Liver (tissue), 8 donors: ENCODE measurements at regions not wholly inside any gene's neighbourhood (a gene's known extent, or its start where the extent isn't known, plus 50 kb on each side); places are given as distances from the start of the nearest gene placed in this dataset.

Experiments
- DNase-seq: peaks from one replicate; pipeline ENCODE4 v3.0.0-alpha.2; 2017; ENCODE audit warnings: low spot score
- H3K27ac ChIP-seq, 2 donors: one replicate each; pipeline ENCODE4 v1.7.0; 2013; ENCODE audit warnings: inconsistent platforms in 2 of 2, low read length in 2 of 2, control low read depth in 1 of 2, low read depth in 1 of 2, mild to moderate bottlenecking in 1 of 2
- H3K27me3 ChIP-seq, 4 donors: one replicate each; pipeline versions ENCODE4 v1.6.1 to v1.7.0; 2013; ENCODE audit warnings: low read length in 3 of 4, inconsistent platforms in 1 of 4, mild to moderate bottlenecking in 1 of 4, moderate library complexity in 1 of 4; ENCODE audit not compliant: control insufficient read depth in 4 of 4, insufficient read depth in 4 of 4
- H3K36me3 ChIP-seq, 4 donors: one replicate each; pipeline versions ENCODE4 v1.6.1 to v1.7.0; 2013; ENCODE audit warnings: low read length in 3 of 4, mild to moderate bottlenecking in 3 of 4, low read depth in 1 of 4, moderate library complexity in 1 of 4; ENCODE audit not compliant: control insufficient read depth in 4 of 4, insufficient read depth in 3 of 4
- H3K4me1 ChIP-seq, 4 donors: one replicate each; pipeline versions ENCODE4 v1.6.1 to v1.7.0; 2013; ENCODE audit warnings: low read length in 3 of 4, mild to moderate bottlenecking in 3 of 4, moderate library complexity in 1 of 4; ENCODE audit not compliant: control insufficient read depth in 4 of 4, insufficient read depth in 4 of 4
- H3K4me3 ChIP-seq, 3 donors: one replicate each; pipeline versions ENCODE4 v1.6.1 to v1.7.0; 2013; ENCODE audit warnings: low read length in 3 of 3, control low read depth in 1 of 3, low read depth in 1 of 3, mild to moderate bottlenecking in 1 of 3
- H3K9ac ChIP-seq, 2 donors: one replicate each; pipeline ENCODE4 v1.7.0; 2013; ENCODE audit warnings: low read length in 2 of 2, mild to moderate bottlenecking in 2 of 2, moderate library complexity in 2 of 2, control low read depth in 1 of 2, low read depth in 1 of 2
- H3K9me3 ChIP-seq, 4 donors: one replicate each; pipeline versions ENCODE4 v1.6.1 to v1.7.0; 2013; ENCODE audit warnings: low read length in 3 of 4; ENCODE audit not compliant: control insufficient read depth in 4 of 4
- ATF3 ChIP-seq: IDR thresholded peaks from 2 replicates; pipeline ENCODE4 v1.6.1; 2016; ENCODE audit warnings: antibody characterized with exemption
- CTCF ChIP-seq: fragments of 150-350 bp; IDR thresholded peaks from 2 replicates; pipeline ENCODE4 v1.5.1; 2017; ENCODE audit warnings: improper control_type of control experiment, low read depth, low read length; ENCODE audit not compliant: missing input control
- EGR1 ChIP-seq, 2 donors: IDR thresholded peaks; 2 replicates each; pipeline ENCODE4 v1.6.1; 2016 to 2018; ENCODE audit warnings: antibody characterized with exemption in 2 of 2, low read depth in 2 of 2
- FOXA2 ChIP-seq: IDR thresholded peaks from 2 replicates; pipeline ENCODE4 v1.6.1; 2016; ENCODE audit warnings: antibody characterized with exemption
- GABPA ChIP-seq, 2 donors: IDR thresholded peaks in 1 of 2; conservative IDR thresholded peaks in 1 of 2; 2 replicates each; pipeline ENCODE4 v1.6.1; 2016; ENCODE audit warnings: antibody characterized with exemption in 2 of 2, mild to moderate bottlenecking in 1 of 2, moderate library complexity in 1 of 2
- HNF4A ChIP-seq, 2 donors: conservative IDR thresholded peaks; 2 replicates each; pipeline ENCODE4 v1.6.1; 2016; ENCODE audit warnings: antibody characterized with exemption in 2 of 2, mild to moderate bottlenecking in 2 of 2
- JUND ChIP-seq, 2 donors: IDR thresholded peaks; 2 replicates each; pipeline ENCODE4 v1.6.1; 2016; ENCODE audit warnings: antibody characterized with exemption in 2 of 2
- MAX ChIP-seq: IDR thresholded peaks from 2 replicates; pipeline ENCODE4 v1.6.1; 2016; ENCODE audit warnings: antibody characterized with exemption
- NR2F2 ChIP-seq: IDR thresholded peaks from 2 replicates; pipeline ENCODE4 v1.6.1; 2016; ENCODE audit warnings: antibody characterized with exemption
- RAD21 ChIP-seq, 2 donors: IDR thresholded peaks; 2 replicates each; pipeline ENCODE4 v1.6.1; 2016; ENCODE audit warnings: antibody characterized with exemption in 2 of 2, mild to moderate bottlenecking in 2 of 2
- REST ChIP-seq: IDR thresholded peaks from 2 replicates; pipeline ENCODE4 v1.6.1; 2016; ENCODE audit warnings: antibody characterized with exemption, mild to moderate bottlenecking
- RXRA ChIP-seq, 2 donors: IDR thresholded peaks; 2 replicates each; pipeline ENCODE4 v1.6.1; 2017 to 2018; ENCODE audit warnings: antibody characterized with exemption in 2 of 2, mild to moderate bottlenecking in 1 of 2
- SP1 ChIP-seq: IDR thresholded peaks from 2 replicates; pipeline ENCODE4 v1.6.1; 2018; ENCODE audit warnings: antibody characterized with exemption, mild to moderate bottlenecking
- TAF1 ChIP-seq: conservative IDR thresholded peaks from 2 replicates; pipeline ENCODE4 v1.6.1; 2016; ENCODE audit warnings: antibody characterized with exemption, mild to moderate bottlenecking
- YY1 ChIP-seq: IDR thresholded peaks from 2 replicates; pipeline ENCODE4 v1.6.1; 2016; ENCODE audit warnings: antibody characterized with exemption, mild to moderate bottlenecking
- ZBTB33 ChIP-seq: IDR thresholded peaks from 2 replicates; pipeline ENCODE4 v1.6.1; 2016; ENCODE audit warnings: antibody characterized with exemption
- WGBS: extraction: QIAGEN DNeasy Blood & Tissue Kit; methylation state at CpG from one replicate; pipeline ENCODE4 v1.1.7; 2013; 5-methylcytosine and 5-hydroxymethylcytosine counted together
- donor health status: healthy.
- donor health status: healthy.
- donor health status: healthy.
- donor health status: healthy.
- donor health status: healthy.

GRCh38 chr4:189513421-189513820 is 427.3 kb upstream of the FRG1 start:
- Histone ChIP-seq H3K4me3 (no peak overlapping the region), H3K27me3 (no peaks in the 10 kb centered on the region), H3K9me3 (no peaks in the 10 kb centered on the region), H3K27ac (no peak overlapping the region), H3K9ac (no peak overlapping the region), H3K36me3 (no peaks in the 10 kb centered on the region), H3K4me1 (no peaks in the 10 kb centered on the region)
- DNase-seq: no peak
- 74% methylated on average over 7 of the region's 7 CpGs for WGBS
- TF ChIP-seq CTCF: no peak
- TF ChIP-seq MAX: no peak
- TF ChIP-seq GABPA (IDR thresholded peaks at IDR 0.05 in 1 of 2, conservative IDR thresholded peaks at IDR 0.05 in 1 of 2): no peak
- TF ChIP-seq YY1: no peak
- no peak for TF ChIP-seq TAF1
- TF ChIP-seq RXRA (IDR thresholded peaks at IDR 0.05): no peak
- TF ChIP-seq HNF4A (conservative IDR thresholded peaks at IDR 0.05): no peak
- no peak for TF ChIP-seq ATF3
- TF ChIP-seq REST: no peak
- no peak for TF ChIP-seq RAD21 (IDR thresholded peaks at IDR 0.05)
- no peak for TF ChIP-seq EGR1 (IDR thresholded peaks at IDR 0.05; ENCODE audit: low read depth in 2 of 2)
- TF ChIP-seq JUND (IDR thresholded peaks at IDR 0.05): no peak

- no peaks in the 10 kb centered on the region for H3K4me1 ChIP-seq
- H3K36me3 ChIP-seq: no peaks in the 10 kb centered on the region
- 89% methylated on average over 9 of the region's 9 CpGs for WGBS
- H3K9me3 ChIP-seq: no peaks in the 10 kb centered on the region
- no peak for TF ChIP-seq GABPA (IDR thresholded peaks at IDR 0.05 in 1 of 2, conservative IDR thresholded peaks at IDR 0.05 in 1 of 2)
- TF ChIP-seq RAD21 (IDR thresholded peaks at IDR 0.05): no peak
- TF ChIP-seq YY1: no peak
- TF ChIP-seq HNF4A (conservative IDR thresholded peaks at IDR 0.05): no peak
- TF ChIP-seq ATF3: no peak
- TF ChIP-seq CTCF: no peak
- no peak for TF ChIP-seq ZBTB33
- TF ChIP-seq RXRA (IDR thresholded peaks at IDR 0.05): no peak
- TF ChIP-seq NR2F2: no peak
- no peak for TF ChIP-seq TAF1
- TF ChIP-seq SP1: no peak
- no peak for TF ChIP-seq JUND (IDR thresholded peaks at IDR 0.05)
- TF ChIP-seq FOXA2: no peak
- TF ChIP-seq MAX: no peak
- no peak overlapping the region for H3K4me3 ChIP-seq
- DNase-seq: no peak
- H3K27ac ChIP-seq: no peak overlapping the region
- no peak overlapping the region for H3K9ac ChIP-seq
- no peaks in the 10 kb centered on the region for H3K27me3 ChIP-seq
These were observed 426.5 kb upstream of the FRG1 start for GRCh38 chr4:189514209-189514608.
